Effector memory CD8-positive, alpha-beta T cell (primary cell): ENCODE measurements at regions not wholly inside any gene's neighbourhood (a gene's known extent, or its start where the extent isn't known, plus 50 kb on each side); places are given as distances from the start of the nearest gene placed in this dataset.
A peak's percentile ranks its signal among the peaks of the same experiment; 100 is the strongest.
"Not testable (repeated sequence)": the region's sequence is repeated elsewhere in the genome, so short reads cannot be mapped to it uniquely, and the experiment has no call there.

Source experiments
- ATAC-seq: fragments of 150-1000 bp; cut with Tn5 transposase; replicated peaks from 2 replicates; pipeline ENCODE4 v1.10.0; 2021; ENCODE audit warnings: mild to moderate bottlenecking, moderate library complexity
- DNase-seq, 3 experiments: peaks; one replicate each; pipeline ENCODE4 v3.0.0; 2021
- H3K27ac Mint-ChIP-seq, 2 donors: one replicate each; pipeline ENCODE4 v1.8.0; 2022; ENCODE audit warnings: mild to moderate bottlenecking in 2 of 2, mixed read lengths in 2 of 2, moderate library complexity in 2 of 2
- H3K27me3 Mint-ChIP-seq, 2 donors: one replicate each; pipeline ENCODE4 v1.8.0; 2022; ENCODE audit warnings: mixed read lengths in 2 of 2
- H3K36me3 Mint-ChIP-seq: one replicate; pipeline ENCODE4 v1.8.0; 2022; ENCODE audit warnings: mild to moderate bottlenecking, moderate library complexity, mixed read lengths; ENCODE audit not compliant: insufficient read depth
- H3K4me1 Mint-ChIP-seq, 2 donors: one replicate each; pipeline ENCODE4 v1.8.0; 2022; ENCODE audit warnings: low read depth in 2 of 2, mixed read lengths in 2 of 2
- H3K4me3 Mint-ChIP-seq, 2 donors: one replicate each; pipeline ENCODE4 v1.8.0; 2022; ENCODE audit warnings: mild to moderate bottlenecking in 2 of 2, mixed read lengths in 2 of 2, moderate library complexity in 2 of 2
- H3K9me3 Mint-ChIP-seq, 2 donors: one replicate each; pipeline ENCODE4 v1.8.0; 2022; ENCODE audit warnings: mixed read lengths in 2 of 2

- Mint-ChIP-seq H3K27me3 (no peaks in the 10 kb centered on the region), H3K4me1 (peaks cover 0 to 2% of the 10 kb centered on the region in 2 donors), H3K9me3 (no peaks in the 10 kb centered on the region), H3K27ac (no peak overlapping the region), H3K4me3 (no peak overlapping the region), H3K36me3 (no peaks in the 10 kb centered on the region)
- DNase-seq (no peak), ATAC-seq (no peak)
Measured at GRCh38 chr10:60595852-60596251, 182.4 kb upstream of the CDK1 start.

GRCh38 chr10:60594476-60595051 is 183.7 kb upstream of the CDK1 start:
- ATAC-seq, result no peak
- Mint-ChIP-seq H3K4me1 (peaks cover 0 to 2% of the 10 kb centered on the region in 2 donors), H3K36me3 (no peaks in the 10 kb centered on the region), H3K4me3 (no peak overlapping the region), H3K27me3 (no peaks in the 10 kb centered on the region), H3K27ac (no peak overlapping the region), H3K9me3 (no peaks in the 10 kb centered on the region)
- no peak for DNase-seq

- Mint-ChIP-seq H3K9me3 (peaks cover 0 to 2% of the 10 kb centered on the region in 2 donors), H3K4me3 (no peak overlapping the region)
Measured at GRCh38 chr10:60591119-60591518, 187.2 kb upstream of the CDK1 start.

GRCh38 chr10:60589376-60589775 is 188.9 kb upstream of the CDK1 start:
- DNase-seq, result no peak
- ATAC-seq, result no peak
- no peaks in the 10 kb centered on the region for H3K27me3 Mint-ChIP-seq
- H3K27ac Mint-ChIP-seq, result no peak overlapping the region
- H3K9me3 Mint-ChIP-seq, result peaks cover 0 to 2% of the 10 kb centered on the region in 2 donors
- H3K4me3 Mint-ChIP-seq, result no peak overlapping the region
- H3K4me1 Mint-ChIP-seq, result peaks cover 2 to 4% of the 10 kb centered on the region in 2 donors
- no peaks in the 10 kb centered on the region for H3K36me3 Mint-ChIP-seq

More at GRCh38 chr10:60591119-60591518, 187.2 kb upstream of the CDK1 start:
- H3K4me1 Mint-ChIP-seq, result peaks cover 0 to 4% of the 10 kb centered on the region in 2 donors
- no peaks in the 10 kb centered on the region for H3K36me3 Mint-ChIP-seq
- no peaks in the 10 kb centered on the region for H3K27me3 Mint-ChIP-seq
- DNase-seq (no peak), ATAC-seq (no peak)
- H3K27ac Mint-ChIP-seq, result no peak overlapping the region

- not testable (repeated sequence) for DNase-seq, H3K27ac Mint-ChIP-seq, ATAC-seq, H3K9me3 Mint-ChIP-seq, H3K4me1 Mint-ChIP-seq, H3K36me3 Mint-ChIP-seq, H3K4me3 Mint-ChIP-seq, H3K27me3 Mint-ChIP-seq
Measured at GRCh38 chr10:60581782-60582181, 192.1 kb upstream of the ANK3 start.

- Mint-ChIP-seq H3K4me3 (no peak overlapping the region), H3K27ac (no peak overlapping the region), H3K4me1 (peaks cover 6 to 9% of the 10 kb centered on the region in 2 donors), H3K9me3 (no peaks in the 10 kb centered on the region), H3K36me3 (no peaks in the 10 kb centered on the region), H3K27me3 (no peaks in the 10 kb centered on the region)
- DNase-seq (no peak), ATAC-seq (no peak)
Measured at GRCh38 chr10:60578217-60578616, 188.5 kb upstream of the ANK3 start.

GRCh38 chr10:60576130-60577069 is 186.7 kb upstream of the ANK3 start:
- Mint-ChIP-seq H3K4me1 (peaks cover 18 to 19% of the 10 kb centered on the region in 2 donors), H3K36me3 (no peaks in the 10 kb centered on the region), H3K9me3 (no peaks in the 10 kb centered on the region), H3K4me3 (no peak overlapping the region), H3K27me3 (no peaks in the 10 kb centered on the region), H3K27ac (no peak overlapping the region)
- ATAC-seq, result no peak
- no peak for DNase-seq

GRCh38 chr10:60575105-60575504 is 185.4 kb upstream of the ANK3 start:
- no peak for DNase-seq
- Mint-ChIP-seq H3K4me1 (peaks cover 19 to 22% of the 10 kb centered on the region in 2 donors), H3K27me3 (no peaks in the 10 kb centered on the region), H3K27ac (no peak overlapping the region), H3K4me3 (no peak overlapping the region), H3K36me3 (no peaks in the 10 kb centered on the region), H3K9me3 (no peaks in the 10 kb centered on the region)
- no peak for ATAC-seq

GRCh38 chr10:60574388-60574787 is 184.7 kb upstream of the ANK3 start:
- no peak overlapping the region for H3K27ac Mint-ChIP-seq
- peaks cover 19 to 24% of the 10 kb centered on the region in 2 donors for H3K4me1 Mint-ChIP-seq
- H3K4me3 Mint-ChIP-seq, result no peak overlapping the region
- H3K36me3 Mint-ChIP-seq, result no peaks in the 10 kb centered on the region
- H3K27me3 Mint-ChIP-seq, result no peaks in the 10 kb centered on the region
- no peaks in the 10 kb centered on the region for H3K9me3 Mint-ChIP-seq
- DNase-seq, result no peak
- no peak for ATAC-seq

GRCh38 chr10:60573336-60573735 is 183.7 kb upstream of the ANK3 start:
- H3K9me3 Mint-ChIP-seq, result no peaks in the 10 kb centered on the region
- DNase-seq, result no peak
- H3K27me3 Mint-ChIP-seq, result no peaks in the 10 kb centered on the region
- H3K4me3 Mint-ChIP-seq, result peak overlapping the region; percentile 70 to 71
- ATAC-seq, result peak; percentile 69
- H3K4me1 Mint-ChIP-seq, result peaks cover 19 to 24% of the 10 kb centered on the region in 2 donors
- H3K36me3 Mint-ChIP-seq, result no peaks in the 10 kb centered on the region
- peak overlapping the region in 1 of 2 donors; percentile 86 for H3K27ac Mint-ChIP-seq

GRCh38 chr10:60572511-60573194 is 183.0 kb upstream of the ANK3 start:
- no peaks in the 10 kb centered on the region for H3K27me3 Mint-ChIP-seq
- DNase-seq, result no peak
- peak; percentile 54 for ATAC-seq
- H3K36me3 Mint-ChIP-seq, result no peaks in the 10 kb centered on the region
- peak overlapping the region; percentile 70 to 71 for H3K4me3 Mint-ChIP-seq
- H3K27ac Mint-ChIP-seq, result peak overlapping the region in 1 of 2 donors; percentile 86
- H3K4me1 Mint-ChIP-seq, result peaks cover 19 to 24% of the 10 kb centered on the region in 2 donors
- peaks cover under 1 to 3% of the 10 kb centered on the region in 2 donors for H3K9me3 Mint-ChIP-seq

- DNase-seq, result no peak
- H3K9me3 Mint-ChIP-seq, result peaks cover 2 to 12% of the 10 kb centered on the region in 2 donors
- H3K4me1 Mint-ChIP-seq, result peaks cover 22 to 34% of the 10 kb centered on the region in 2 donors
- no peaks in the 10 kb centered on the region for H3K27me3 Mint-ChIP-seq
- no peak for ATAC-seq
- H3K36me3 Mint-ChIP-seq, result no peaks in the 10 kb centered on the region
- H3K27ac Mint-ChIP-seq, result no peak overlapping the region
- H3K4me3 Mint-ChIP-seq, result no peak overlapping the region
Measured at GRCh38 chr10:60570896-60571295, 181.2 kb upstream of the ANK3 start.

- ATAC-seq (no peak), DNase-seq (no peak)
- peaks cover 2 to 12% of the 10 kb centered on the region in 2 donors for H3K9me3 Mint-ChIP-seq
- no peak overlapping the region for H3K4me3 Mint-ChIP-seq
- no peak overlapping the region for H3K27ac Mint-ChIP-seq
- H3K36me3 Mint-ChIP-seq, result no peaks in the 10 kb centered on the region
- peaks cover 22 to 38% of the 10 kb centered on the region in 2 donors for H3K4me1 Mint-ChIP-seq
- no peaks in the 10 kb centered on the region for H3K27me3 Mint-ChIP-seq
Measured at GRCh38 chr10:60570272-60570865, 180.7 kb upstream of the ANK3 start.
